ENCODE measurements at regions not wholly inside any gene's neighbourhood (a gene's known extent, or its start where the extent isn't known, plus 50 kb on each side); places are given as distances from the start of the nearest gene placed in this dataset.

GRCh38 chr5:7955476-7955875 lies 86.5 kb downstream of the MTRR start:
- H3K27ac Mint-ChIP-seq: no peak overlapping the region
- peaks cover 0 to 3% (median 0%) of the 10 kb centered on the region in 3 donors for H3K27me3 Mint-ChIP-seq (ENCODE audit: low read depth in 3 of 3)
- no peaks in the 10 kb centered on the region for H3K4me1 Mint-ChIP-seq
- DNase-seq: no peak
- H3K9me3 Mint-ChIP-seq: peaks cover 0 to 2% (median under 1%) of the 10 kb centered on the region in 6 donors
- H3K36me3 Mint-ChIP-seq: no peaks in the 10 kb centered on the region
- H3K4me3 Mint-ChIP-seq: no peak overlapping the region

GRCh38 chr5:7957329-7957728 lies 88.4 kb downstream of the MTRR start:
- Mint-ChIP-seq H3K4me1 (no peaks in the 10 kb centered on the region), H3K4me3 (no peak overlapping the region), H3K27me3 (ENCODE audit: low read depth in 3 of 3) (no peaks in the 10 kb centered on the region), H3K36me3 (no peaks in the 10 kb centered on the region), H3K9me3 (peaks cover 0 to 4% (median under 1%) of the 10 kb centered on the region in 6 donors), H3K27ac (no peak overlapping the region)
- no peak for DNase-seq

- Mint-ChIP-seq H3K9me3 (peaks cover 0 to 7% (median 4%) of the 10 kb centered on the region in 6 donors), H3K4me1 (no peaks in the 10 kb centered on the region), H3K36me3 (no peaks in the 10 kb centered on the region), H3K27ac (no peak overlapping the region), H3K27me3 (ENCODE audit: low read depth in 3 of 3) (no peaks in the 10 kb centered on the region), H3K4me3 (no peak overlapping the region)
- no peak for DNase-seq
These were observed 91.2 kb downstream of the MTRR start for GRCh38 chr5:7960142-7960541.

DNA sequence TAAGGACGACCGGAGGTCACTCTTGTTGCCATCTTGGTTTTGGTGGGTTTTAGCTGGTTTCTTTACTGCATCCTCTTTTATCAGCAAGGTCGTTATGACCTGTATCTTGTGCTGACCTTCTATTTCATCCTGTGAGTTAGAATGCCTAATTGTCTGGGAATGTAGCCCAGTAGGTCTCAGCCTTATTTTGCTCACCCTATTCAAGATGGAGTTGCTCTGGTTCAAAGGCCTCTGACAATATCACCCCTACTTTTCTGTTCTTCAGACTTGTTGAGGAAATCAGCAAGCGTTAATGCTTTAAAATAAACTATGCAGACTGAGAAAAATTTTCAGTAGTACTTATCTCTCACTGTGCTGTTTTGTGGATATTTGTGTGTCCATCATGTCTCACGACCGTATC lies 92.6 kb downstream of the MTRR start:
- Mint-ChIP-seq H3K9me3 (peaks cover 0 to 8% (median 5%) of the 10 kb centered on the region in 6 donors), H3K4me1 (no peaks in the 10 kb centered on the region), H3K27ac (no peak overlapping the region), H3K4me3 (no peak overlapping the region), H3K36me3 (no peaks in the 10 kb centered on the region), H3K27me3 (ENCODE audit: low read depth in 3 of 3) (no peaks in the 10 kb centered on the region)
- no peak for DNase-seq

GRCh38 chr5:7970816-7971215 lies 101.9 kb downstream of the MTRR start:
- H3K27ac Mint-ChIP-seq: no peak overlapping the region
- no peaks in the 10 kb centered on the region for H3K4me1 Mint-ChIP-seq
- DNase-seq: no peak
- H3K36me3 Mint-ChIP-seq: peaks cover 0 to under 1% (median 0%) of the 10 kb centered on the region in 3 donors
- H3K4me3 Mint-ChIP-seq: no peak overlapping the region
- H3K27me3 Mint-ChIP-seq (ENCODE audit: low read depth in 3 of 3): peaks cover 0 to 1% (median 0%) of the 10 kb centered on the region in 3 donors
- H3K9me3 Mint-ChIP-seq: peaks cover 3 to 11% (median 6%) of the 10 kb centered on the region in 6 donors

- Mint-ChIP-seq H3K4me3 (no peak overlapping the region), H3K36me3 (peaks cover 0 to 3% (median 0%) of the 10 kb centered on the region in 3 donors), H3K9me3 (peaks cover 0 to 20% (median 7%) of the 10 kb centered on the region in 6 donors), H3K27ac (no peak overlapping the region), H3K4me1 (no peaks in the 10 kb centered on the region), H3K27me3 (ENCODE audit: low read depth in 3 of 3) (peaks cover 0 to 2% (median 2%) of the 10 kb centered on the region in 3 donors)
- no peak for DNase-seq
These were observed 107.7 kb downstream of the MTRR start for GRCh38 chr5:7976411-7977190.

GRCh38 chr5:7978114-7978513 lies 109.2 kb downstream of the MTRR start:
- Mint-ChIP-seq H3K36me3 (peaks cover 0 to 3% (median 0%) of the 10 kb centered on the region in 3 donors), H3K4me3 (no peak overlapping the region), H3K9me3 (peaks cover 0 to 20% (median 7%) of the 10 kb centered on the region in 6 donors), H3K27me3 (ENCODE audit: low read depth in 3 of 3) (peaks cover 0 to 2% (median 2%) of the 10 kb centered on the region in 3 donors), H3K27ac (no peak overlapping the region), H3K4me1 (no peaks in the 10 kb centered on the region)
- no peak for DNase-seq

GRCh38 chr5:7978991-7979390 lies 110.0 kb downstream of the MTRR start:
- Mint-ChIP-seq H3K36me3 (peaks cover 0 to 3% (median 0%) of the 10 kb centered on the region in 3 donors), H3K27ac (no peak overlapping the region), H3K4me3 (no peak overlapping the region), H3K4me1 (no peaks in the 10 kb centered on the region), H3K9me3 (peaks cover 0 to 22% (median 8%) of the 10 kb centered on the region in 6 donors), H3K27me3 (ENCODE audit: low read depth in 3 of 3) (peaks cover 0 to 2% (median 2%) of the 10 kb centered on the region in 3 donors)
- no peak for DNase-seq

- Mint-ChIP-seq H3K9me3 (peaks cover 0 to 27% (median 6%) of the 10 kb centered on the region in 6 donors), H3K4me3 (no peak overlapping the region), H3K27me3 (ENCODE audit: low read depth in 3 of 3) (peaks cover 0 to 2% (median 2%) of the 10 kb centered on the region in 3 donors), H3K4me1 (no peaks in the 10 kb centered on the region), H3K36me3 (peaks cover 0 to 2% (median 0%) of the 10 kb centered on the region in 3 donors), H3K27ac (no peak overlapping the region)
- no peak for DNase-seq
These were observed 111.9 kb downstream of the MTRR start for GRCh38 chr5:7980881-7981280.

- no peak overlapping the region for H3K4me3 Mint-ChIP-seq
- no peak for DNase-seq
- peaks cover 0 to 18% (median 3%) of the 10 kb centered on the region in 6 donors for H3K9me3 Mint-ChIP-seq
- no peaks in the 10 kb centered on the region for H3K36me3 Mint-ChIP-seq
- H3K27me3 Mint-ChIP-seq (ENCODE audit: low read depth in 3 of 3): peaks cover 0 to 2% (median 2%) of the 10 kb centered on the region in 3 donors
- H3K27ac Mint-ChIP-seq: no peak overlapping the region
- H3K4me1 Mint-ChIP-seq: no peaks in the 10 kb centered on the region
These were observed 114.5 kb downstream of the MTRR start for GRCh38 chr5:7983433-7983832.

GRCh38 chr5:7991125-7991821 lies 122.3 kb downstream of the MTRR start:
- Mint-ChIP-seq H3K27ac (no peak overlapping the region), H3K36me3 (no peaks in the 10 kb centered on the region), H3K9me3 (peaks cover 3 to 15% (median 5%) of the 10 kb centered on the region in 6 donors), H3K4me1 (no peaks in the 10 kb centered on the region), H3K27me3 (ENCODE audit: low read depth in 3 of 3) (no peaks in the 10 kb centered on the region), H3K4me3 (no peak overlapping the region)
- DNase-seq: no peak

- Mint-ChIP-seq H3K27ac (no peak overlapping the region), H3K4me1 (no peaks in the 10 kb centered on the region), H3K4me3 (no peak overlapping the region), H3K27me3 (ENCODE audit: low read depth in 3 of 3) (no peaks in the 10 kb centered on the region), H3K36me3 (no peaks in the 10 kb centered on the region), H3K9me3 (peaks cover 0 to 19% (median 9%) of the 10 kb centered on the region in 6 donors)
- DNase-seq: no peak
These were observed 126.8 kb downstream of the MTRR start for GRCh38 chr5:7995688-7996294.

- H3K27me3 Mint-ChIP-seq (ENCODE audit: low read depth in 3 of 3): peaks cover 0 to 2% (median 1%) of the 10 kb centered on the region in 3 donors
- no peak overlapping the region for H3K4me3 Mint-ChIP-seq
- H3K36me3 Mint-ChIP-seq: no peaks in the 10 kb centered on the region
- H3K27ac Mint-ChIP-seq: no peak overlapping the region
- no peaks in the 10 kb centered on the region for H3K4me1 Mint-ChIP-seq
- H3K9me3 Mint-ChIP-seq: peaks cover 5 to 26% (median 10%) of the 10 kb centered on the region in 6 donors
- no peak for DNase-seq
These were observed 136.5 kb downstream of the MTRR start for GRCh38 chr5:8005416-8005815.
